Tibial nerve (tissue), 4 donors: ENCODE measurements at regions not wholly inside any gene's neighbourhood (a gene's known extent, or its start where the extent isn't known, plus 50 kb on each side); places are given as distances from the start of the nearest gene placed in this dataset.
A peak's percentile ranks its signal among the peaks of the same experiment; 100 is the strongest.

Experiments
- DNase-seq, 2 donors: peaks; one replicate each; pipeline ENCODE4 v3.0.0-alpha.2; 2019; ENCODE audit warnings: low spot score in 2 of 2
- H3K27ac ChIP-seq, 4 donors: fragments of 200-600 bp; sonication (generic) in 3 of 4; one replicate each; pipeline ENCODE4 v1.5.1; 2017 to 2019; ENCODE audit warnings: mild to moderate bottlenecking in 1 of 4
- H3K27me3 ChIP-seq, 2 donors: fragments of 200-600 bp; sonication (generic) in 1 of 2; one replicate each; pipeline versions ENCODE4 v1.5.1 to v1.6.0; 2017 to 2019
- H3K36me3 ChIP-seq, 3 donors: fragments of 200-600 bp; sonication (generic); one replicate each; pipeline ENCODE4 v1.5.1; 2018 to 2019
- H3K4me1 ChIP-seq, 4 donors: fragments of 200-600 bp; sonication (generic) in 3 of 4; one replicate each; pipeline ENCODE4 v1.5.1; 2017 to 2019
- H3K4me3 ChIP-seq, 4 donors: fragments of 200-600 bp; sonication (generic) in 3 of 4; one replicate each; pipeline ENCODE4 v1.5.1; 2017 to 2019; ENCODE audit warnings: mild to moderate bottlenecking in 1 of 4, moderate library complexity in 1 of 4
- H3K9me3 ChIP-seq, 4 donors: fragments of 200-600 bp; sonication (generic) in 3 of 4; one replicate each; pipeline ENCODE4 v1.5.1; 2017 to 2019
- EP300 ChIP-seq, 2 donors: sonication (generic); formaldehyde crosslinking; IDR thresholded peaks; one replicate each; pipeline ENCODE4 v1.6.1; 2017; ENCODE audit warnings: antibody characterized with exemption in 2 of 2, mild to moderate bottlenecking in 1 of 2
- POLR2A ChIP-seq, 2 donors: fragments of 450-650 bp; IDR thresholded peaks; one replicate each; pipeline ENCODE4 v1.6.1; 2017; ENCODE audit warnings: antibody characterized with exemption in 2 of 2, mild to moderate bottlenecking in 2 of 2, moderate library complexity in 2 of 2
- WGBS, 2 donors: methylation state at CpG; one replicate each; pipeline ENCODE4 v1.1.5; 2018; 5-methylcytosine and 5-hydroxymethylcytosine counted together
- TF ChIP-seq, protein P1 (sequence below), 5 experiments: fragments of 200-600 bp in 3 of 5; fragments of 450-650 bp in 2 of 5; sonication (generic) in 3 of 5; IDR thresholded peaks; one replicate each; pipeline ENCODE4 v1.5.1; 2016 to 2019; ENCODE audit warnings: antibody characterized with exemption in 5 of 5, mild to moderate bottlenecking in 3 of 5, moderate library complexity in 2 of 5

DNA sequence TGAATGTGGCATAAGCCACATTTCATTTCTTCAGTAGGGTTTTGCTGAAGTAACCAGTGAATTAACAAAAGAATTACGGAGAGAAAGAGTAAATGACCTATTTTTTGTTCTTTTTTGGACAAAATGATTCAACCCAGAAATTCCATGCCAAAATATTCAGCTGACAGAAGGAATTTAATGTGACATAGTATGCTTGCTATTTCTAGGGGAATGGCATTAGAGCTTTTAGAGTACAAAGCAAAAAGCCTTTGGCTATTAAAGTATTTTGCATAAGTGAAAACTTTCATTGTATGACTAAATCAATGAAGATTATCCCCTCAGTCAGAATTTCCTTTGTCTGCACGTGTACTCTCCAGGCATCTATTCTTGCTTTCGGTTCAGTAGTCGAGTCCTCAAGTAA is 465.3 kb downstream of the COG6 start:
- 29 to 51% methylated on average over 3 to 4 of the region's 4 CpGs for WGBS, 2 donors
- H3K4me1 ChIP-seq: peaks cover 0 to 28% (median 7%) of the 10 kb centered on the region in 4 donors
- no peak for DNase-seq
- H3K27ac ChIP-seq: peak overlapping the region in 3 of 4 donors; percentile 24 to 85 (median 77)
- H3K9me3 ChIP-seq: peaks cover 0 to 9% (median 0%) of the 10 kb centered on the region in 4 donors
- no peaks in the 10 kb centered on the region for H3K36me3 ChIP-seq
- no peaks in the 10 kb centered on the region for H3K27me3 ChIP-seq
- no peak for TF ChIP-seq EP300 (IDR thresholded peaks at IDR 0.05)
- no peak for TF ChIP-seq POLR2A (IDR thresholded peaks at IDR 0.05)
- TF ChIP-seq, protein P1, sequence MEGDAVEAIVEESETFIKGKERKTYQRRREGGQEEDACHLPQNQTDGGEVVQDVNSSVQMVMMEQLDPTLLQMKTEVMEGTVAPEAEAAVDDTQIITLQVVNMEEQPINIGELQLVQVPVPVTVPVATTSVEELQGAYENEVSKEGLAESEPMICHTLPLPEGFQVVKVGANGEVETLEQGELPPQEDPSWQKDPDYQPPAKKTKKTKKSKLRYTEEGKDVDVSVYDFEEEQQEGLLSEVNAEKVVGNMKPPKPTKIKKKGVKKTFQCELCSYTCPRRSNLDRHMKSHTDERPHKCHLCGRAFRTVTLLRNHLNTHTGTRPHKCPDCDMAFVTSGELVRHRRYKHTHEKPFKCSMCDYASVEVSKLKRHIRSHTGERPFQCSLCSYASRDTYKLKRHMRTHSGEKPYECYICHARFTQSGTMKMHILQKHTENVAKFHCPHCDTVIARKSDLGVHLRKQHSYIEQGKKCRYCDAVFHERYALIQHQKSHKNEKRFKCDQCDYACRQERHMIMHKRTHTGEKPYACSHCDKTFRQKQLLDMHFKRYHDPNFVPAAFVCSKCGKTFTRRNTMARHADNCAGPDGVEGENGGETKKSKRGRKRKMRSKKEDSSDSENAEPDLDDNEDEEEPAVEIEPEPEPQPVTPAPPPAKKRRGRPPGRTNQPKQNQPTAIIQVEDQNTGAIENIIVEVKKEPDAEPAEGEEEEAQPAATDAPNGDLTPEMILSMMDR (IDR thresholded peaks at IDR 0.05): no peak
- H3K4me3 ChIP-seq: no peak overlapping the region

- no peaks in the 10 kb centered on the region for H3K27me3 ChIP-seq
- H3K4me3 ChIP-seq: no peak overlapping the region
- no peak for DNase-seq
- H3K9me3 ChIP-seq: peaks cover 0 to 9% (median 0%) of the 10 kb centered on the region in 4 donors
- H3K27ac ChIP-seq: peak overlapping the region in 2 of 4 donors; percentile 77 to 85
- H3K36me3 ChIP-seq: no peaks in the 10 kb centered on the region
- TF ChIP-seq EP300 (IDR thresholded peaks at IDR 0.05): no peak
- TF ChIP-seq, protein P1 (IDR thresholded peaks at IDR 0.05): no peak
- TF ChIP-seq POLR2A (IDR thresholded peaks at IDR 0.05): no peak
- peaks cover 0 to 34% (median 7%) of the 10 kb centered on the region in 4 donors for H3K4me1 ChIP-seq
- WGBS, 2 donors: 63 to 76% methylated on average over 2 of the region's 2 CpGs
Measured at GRCh38 chr13:40121722-40122121, 466.3 kb downstream of the COG6 start.

DNA sequence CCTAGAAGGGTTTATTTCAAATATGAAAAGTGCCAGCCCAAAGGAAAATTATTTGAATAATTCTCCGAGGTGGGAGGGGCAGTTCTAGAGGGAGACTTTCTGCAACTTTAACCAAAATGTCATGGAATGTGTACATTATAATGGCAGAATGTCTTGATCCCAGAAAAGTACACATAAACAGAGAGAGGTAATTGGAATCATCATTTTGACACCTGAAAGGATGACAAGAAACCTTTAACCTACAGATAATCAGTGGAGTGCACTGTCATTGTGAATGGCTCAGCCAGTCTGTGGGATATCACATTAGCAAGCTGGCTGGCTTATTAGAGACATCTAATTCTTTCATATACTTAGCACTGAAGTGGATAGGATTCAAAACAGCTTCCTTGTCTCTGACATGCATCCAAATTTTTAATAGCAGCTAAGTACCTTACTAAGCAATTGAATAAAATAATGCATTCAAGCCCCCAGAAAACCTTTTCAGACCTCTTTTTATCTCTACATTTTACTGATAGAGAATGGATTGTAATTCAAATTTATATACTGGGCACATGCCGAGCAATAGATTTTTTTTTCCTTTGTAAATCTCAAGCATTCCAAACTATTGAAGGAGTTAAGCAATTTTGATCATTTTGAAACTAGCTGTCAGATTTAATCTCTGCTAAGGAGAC is 468.6 kb downstream of the COG6 start:
- 53 to 62% methylated on average over 2 of the region's 2 CpGs for WGBS, 2 donors
- Histone ChIP-seq H3K9me3 (peaks cover 0 to 9% (median 0%) of the 10 kb centered on the region in 4 donors), H3K4me3 (no peak overlapping the region), H3K27ac (no peak overlapping the region), H3K27me3 (no peaks in the 10 kb centered on the region), H3K36me3 (no peaks in the 10 kb centered on the region), H3K4me1 (peaks cover 0 to 34% (median 7%) of the 10 kb centered on the region in 4 donors)
- DNase-seq: no peak
- TF ChIP-seq EP300 (IDR thresholded peaks at IDR 0.05): no peak
- no peak for TF ChIP-seq POLR2A (IDR thresholded peaks at IDR 0.05)
- TF ChIP-seq, protein P1 (IDR thresholded peaks at IDR 0.05): no peak

DNA sequence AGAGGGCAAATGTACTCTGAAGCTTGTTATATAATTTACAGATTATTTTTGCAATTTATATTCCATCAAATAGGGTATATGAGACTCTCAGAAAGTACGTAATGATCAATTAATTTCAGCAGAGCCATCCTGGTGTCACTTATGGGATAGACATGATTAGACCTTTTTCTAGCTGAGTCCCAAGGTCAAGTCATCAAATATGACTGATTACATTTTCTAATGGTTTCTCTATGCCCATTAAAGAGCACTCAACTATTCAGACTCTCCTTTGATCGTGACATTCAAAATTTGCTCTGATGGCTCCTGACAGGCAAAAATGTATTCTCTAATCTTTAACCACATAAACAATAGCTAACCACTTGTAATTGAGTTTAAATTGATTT is 469.2 kb downstream of the COG6 start:
- Histone ChIP-seq H3K27ac (no peak overlapping the region), H3K36me3 (no peaks in the 10 kb centered on the region), H3K4me1 (peaks cover 0 to 34% (median 7%) of the 10 kb centered on the region in 4 donors), H3K4me3 (no peak overlapping the region), H3K9me3 (peaks cover 0 to 6% (median 0%) of the 10 kb centered on the region in 4 donors), H3K27me3 (no peaks in the 10 kb centered on the region)
- no peak for DNase-seq
- TF ChIP-seq POLR2A (IDR thresholded peaks at IDR 0.05) (no peak), EP300 (IDR thresholded peaks at IDR 0.05) (no peak)
- TF ChIP-seq, protein P1 (IDR thresholded peaks at IDR 0.05): no peak
- WGBS, 2 donors: 84 to 91% methylated on average over 2 of the region's 2 CpGs

GRCh38 chr13:40125336-40125735 is 469.9 kb downstream of the COG6 start:
- Histone ChIP-seq H3K9me3 (no peaks in the 10 kb centered on the region), H3K4me1 (peaks cover 0 to 29% (median 4%) of the 10 kb centered on the region in 4 donors), H3K27me3 (no peaks in the 10 kb centered on the region), H3K27ac (no peak overlapping the region), H3K36me3 (no peaks in the 10 kb centered on the region), H3K4me3 (no peak overlapping the region)
- 90 to 93% methylated on average over 3 of the region's 3 CpGs for WGBS, 2 donors
- TF ChIP-seq, protein P1 (IDR thresholded peaks at IDR 0.05): no peak
- TF ChIP-seq POLR2A (IDR thresholded peaks at IDR 0.05): no peak
- no peak for TF ChIP-seq EP300 (IDR thresholded peaks at IDR 0.05)
- no peak for DNase-seq
